Right cardiac atrium (tissue), 5 donors: ENCODE measurements at regions not wholly inside any gene's neighbourhood (a gene's known extent, or its start where the extent isn't known, plus 50 kb on each side); places are given as distances from the start of the nearest gene placed in this dataset.

Experiments
- ATAC-seq, 2 donors: fragments of 200-7000 bp; cut with Tn5 transposase; one replicate each; pipeline versions ENCODE4 v1.8.0 to v1.9.1; 2020; ENCODE audit warnings: moderate library complexity in 2 of 2, mild to moderate bottlenecking in 1 of 2
- DNase-seq, 3 donors: peaks; one replicate each; pipeline ENCODE4 v3.0.0-alpha.2; 2020
- H3K27ac ChIP-seq: one replicate; pipeline ENCODE4 v1.5.1; 2013; ENCODE audit warnings: mild to moderate bottlenecking, low read length, control low read depth, moderate library complexity
- H3K27me3 ChIP-seq: one replicate; pipeline ENCODE4 v1.6.1; 2013; ENCODE audit not compliant: control insufficient read depth, insufficient read depth
- H3K4me1 ChIP-seq: one replicate; pipeline ENCODE4 v1.6.1; 2013; ENCODE audit warnings: low read length; ENCODE audit not compliant: control insufficient read depth, insufficient read depth
- H3K4me3 ChIP-seq: one replicate; pipeline ENCODE4 v1.5.1; 2013; ENCODE audit warnings: low read length, control low read depth
- H3K9me3 ChIP-seq: one replicate; pipeline ENCODE4 v1.6.1; 2013; ENCODE audit warnings: low read length; ENCODE audit not compliant: control insufficient read depth
- WGBS: extraction: QIAGEN DNeasy Blood & Tissue Kit; methylation state at CpG from one replicate; pipeline ENCODE4 v1.1.7; 2013; 5-methylcytosine and 5-hydroxymethylcytosine counted together
- intact Hi-C, 4 donors: fragments of 100-400 bp; cut with DNase I; formaldehyde crosslinking; loops; one replicate each; pipeline versions ENCODE4 v1.11.0 to v1.14.0; 2022 to 2023
- donor health status: healthy with polysubstance abuse.
- donor health status: DM: no; HTN: yes; CAD: no.
- donor health status: DM: no; HTN: no; CAD: no.
- donor health status: DM: no; HTN: yes; CAD: no; lungs with severe emphysema.
- donor health status: DM: yes; HTN: yes; CAD: no.

DNA sequence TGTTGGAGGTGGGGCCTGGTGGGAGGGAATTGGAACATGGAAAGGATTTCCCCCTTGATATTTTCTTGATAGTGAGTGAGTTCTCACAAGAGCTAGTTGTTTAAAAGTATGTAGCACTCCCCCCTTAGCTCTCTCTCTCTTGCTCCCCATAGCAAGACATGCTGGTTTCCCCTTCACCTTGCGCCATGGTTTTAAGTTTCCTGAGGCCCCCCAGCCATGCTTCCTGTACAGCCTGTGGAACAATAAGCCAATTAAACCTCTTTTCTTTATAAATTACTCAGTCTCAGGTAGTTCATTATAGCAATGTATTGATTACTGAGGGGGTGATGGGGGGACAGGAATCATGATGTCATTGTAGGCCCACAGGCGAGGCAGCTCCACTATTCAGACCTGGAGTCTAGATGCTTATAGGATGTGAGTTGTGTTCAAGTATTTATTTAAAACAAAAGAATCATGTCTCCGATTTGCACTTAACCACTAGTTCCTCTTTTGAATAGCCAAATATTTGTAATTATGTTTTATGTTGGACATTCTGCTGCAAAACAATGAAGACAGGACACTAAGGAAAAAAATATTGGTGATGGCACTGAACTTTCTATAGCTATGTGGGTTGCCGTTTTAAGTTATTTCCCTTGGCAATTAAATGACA is 156.6 kb downstream of the TMEM38B start:
- intact Hi-C loops = no loop called here
- Histone ChIP-seq H3K27ac (no peak overlapping the region), H3K9me3 (no peaks in the 10 kb centered on the region), H3K27me3 (no peaks in the 10 kb centered on the region), H3K4me3 (no peak overlapping the region), H3K4me1 (no peaks in the 10 kb centered on the region)
- DNase-seq (no peak), ATAC-seq (no peak)
- 84% methylated on average over 4 of the region's 4 CpGs for WGBS

DNA sequence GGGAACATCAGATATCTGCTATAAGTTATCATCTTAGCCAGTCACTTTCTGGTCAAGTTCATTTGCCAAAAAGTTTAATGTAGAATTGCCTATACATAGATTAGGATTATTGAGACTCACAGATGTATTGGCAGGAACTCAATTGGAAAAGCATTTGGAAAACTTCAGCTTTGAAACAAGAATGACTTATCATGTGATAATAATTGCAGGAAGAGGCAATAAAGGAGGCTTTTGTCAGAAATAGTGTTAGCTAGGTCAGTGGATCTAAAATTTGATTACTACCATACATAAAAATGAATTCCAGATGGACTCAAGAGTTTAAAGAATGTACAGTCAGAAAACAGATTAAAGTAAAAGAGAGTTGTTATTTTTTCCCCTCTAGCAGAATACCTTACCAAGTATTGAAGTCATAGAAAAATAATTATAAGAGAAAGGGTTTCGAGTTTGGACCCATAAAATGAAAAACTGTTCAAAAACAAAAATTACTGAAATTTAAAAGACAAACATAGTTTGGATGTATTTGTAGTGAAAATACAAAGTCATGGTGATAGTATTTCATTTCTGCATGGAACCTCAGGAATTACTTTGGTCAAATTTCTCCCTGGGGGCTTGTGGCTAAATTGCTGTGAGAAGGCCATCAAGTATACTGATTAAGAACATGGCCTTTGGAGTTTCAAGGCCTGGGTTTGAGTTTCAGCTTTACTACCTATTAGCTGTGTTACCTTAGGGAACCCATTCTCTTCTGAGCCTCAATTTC is 159.9 kb downstream of the TMEM38B start:
- 84% methylated on average over 1 of the region's 1 CpG for WGBS
- no peak for ATAC-seq
- DNase-seq = no peak
- no peaks in the 10 kb centered on the region for H3K27me3 ChIP-seq
- H3K4me3 ChIP-seq = no peak overlapping the region
- H3K4me1 ChIP-seq = no peaks in the 10 kb centered on the region
- H3K9me3 ChIP-seq = no peaks in the 10 kb centered on the region
- no peak overlapping the region for H3K27ac ChIP-seq
- intact Hi-C loops = no loop called here

DNA sequence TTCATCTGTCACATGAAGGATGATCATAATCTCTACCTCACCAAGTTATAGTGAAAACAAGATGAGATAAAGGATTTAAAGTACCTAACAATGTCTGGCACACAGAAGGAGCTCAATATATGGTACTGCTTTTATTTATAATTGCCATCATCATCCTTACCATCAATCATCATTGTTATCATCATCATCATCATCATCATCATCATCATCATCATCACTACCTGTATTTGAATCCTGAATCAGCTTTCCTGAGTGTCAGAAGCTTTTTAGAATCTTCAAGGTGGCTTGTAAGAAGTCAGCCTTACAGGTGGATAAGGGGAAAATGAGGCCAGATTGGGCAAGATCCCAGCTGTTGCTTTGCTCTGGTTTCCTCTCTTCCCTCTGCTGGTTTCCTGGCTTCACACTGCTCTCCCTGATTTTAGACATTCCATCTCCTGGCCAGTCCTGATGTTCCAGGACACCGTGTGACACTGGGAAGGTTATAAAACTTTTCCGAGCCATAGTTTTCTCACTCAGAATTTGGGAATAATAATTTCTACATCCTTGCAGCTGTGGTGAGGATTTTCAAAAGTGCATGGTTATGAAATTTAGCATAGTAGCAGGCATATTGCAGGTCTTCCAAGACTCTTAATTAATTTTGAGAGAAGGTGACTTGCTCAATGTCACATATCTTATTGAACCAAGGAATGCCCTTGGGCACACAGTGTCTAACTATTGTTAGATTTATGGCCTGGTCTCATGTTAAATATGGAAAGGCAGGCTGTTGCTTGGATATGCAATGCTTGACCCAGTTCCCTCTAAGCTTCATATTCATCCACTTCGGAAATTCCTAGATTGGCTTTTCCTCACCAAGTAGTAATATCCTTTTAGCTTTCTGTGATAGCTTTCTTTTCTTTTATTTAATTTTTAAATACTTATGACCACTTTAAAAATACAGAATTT is 160.7 kb downstream of the TMEM38B start:
- intact Hi-C loops = no loop called here
- 77% methylated on average over 3 of the region's 3 CpGs for WGBS
- ATAC-seq (no peak), DNase-seq (no peak)
- no peak overlapping the region for H3K27ac ChIP-seq
- H3K4me1 ChIP-seq = no peaks in the 10 kb centered on the region
- no peaks in the 10 kb centered on the region for H3K27me3 ChIP-seq
- H3K9me3 ChIP-seq = no peaks in the 10 kb centered on the region
- no peak overlapping the region for H3K4me3 ChIP-seq

DNA sequence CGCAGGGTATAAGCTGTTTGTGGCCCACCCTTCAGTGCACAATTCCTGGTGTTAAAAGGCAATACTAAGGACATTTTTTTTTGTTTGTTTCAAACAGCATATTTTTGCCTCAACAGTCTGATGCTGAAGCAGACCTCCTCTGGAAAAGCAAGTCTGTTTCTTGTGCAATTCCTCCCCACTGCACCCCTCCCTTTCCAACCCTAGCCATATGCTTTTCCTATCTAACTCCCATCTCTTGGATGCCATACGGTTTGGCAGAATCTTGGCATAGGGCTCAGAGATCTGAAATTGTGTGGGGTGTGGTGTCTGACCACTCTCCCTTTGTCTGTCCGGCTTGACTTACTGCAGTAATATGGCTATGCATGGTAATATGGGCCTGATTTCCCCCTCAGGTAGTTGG is 161.6 kb downstream of the TMEM38B start:
- H3K27ac ChIP-seq = no peak overlapping the region
- intact Hi-C loops = no loop called here
- DNase-seq (no peak), ATAC-seq (no peak)
- H3K4me3 ChIP-seq = no peak overlapping the region
- 81% methylated on average over 3 of the region's 3 CpGs for WGBS
- H3K4me1 ChIP-seq = no peaks in the 10 kb centered on the region
- no peaks in the 10 kb centered on the region for H3K9me3 ChIP-seq
- no peaks in the 10 kb centered on the region for H3K27me3 ChIP-seq

DNA sequence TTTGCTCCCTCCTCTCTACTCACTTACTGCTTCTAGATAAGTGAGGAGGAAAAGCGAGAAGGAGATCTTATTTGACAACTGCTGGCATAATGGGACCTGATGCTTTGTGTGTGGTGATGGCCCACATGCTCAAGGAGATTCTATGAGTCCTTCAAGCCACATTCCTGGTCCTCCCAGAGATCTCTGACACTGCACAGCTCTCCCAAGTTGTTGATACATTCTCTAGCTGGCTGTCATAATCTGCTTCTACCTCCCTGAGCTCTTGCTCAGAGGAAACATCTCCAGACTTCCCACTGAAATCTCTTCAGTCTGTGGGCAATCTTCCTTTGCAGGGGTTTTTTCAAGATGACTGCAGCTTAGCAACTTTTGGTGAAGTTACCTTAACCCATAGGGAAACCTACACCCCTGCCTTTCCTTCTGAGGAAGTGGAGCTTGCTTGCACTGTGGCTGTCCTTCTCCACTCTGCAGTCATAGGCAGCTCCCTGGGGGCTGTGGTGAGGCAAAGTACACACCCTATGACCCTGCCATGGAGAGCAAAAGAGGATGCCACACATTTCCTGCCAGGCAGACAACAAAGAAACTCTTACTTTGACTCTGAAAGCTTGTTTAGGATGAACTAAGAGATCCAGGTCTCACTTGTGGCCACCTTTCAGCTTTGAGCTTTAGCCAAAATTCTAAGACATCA is 163.8 kb downstream of the TMEM38B start:
- WGBS = 73% methylated on average over 1 of the region's 1 CpG
- H3K4me3 ChIP-seq = no peak overlapping the region
- no peak overlapping the region for H3K27ac ChIP-seq
- intact Hi-C loops = no loop called here
- H3K4me1 ChIP-seq = no peaks in the 10 kb centered on the region
- H3K27me3 ChIP-seq = no peaks in the 10 kb centered on the region
- no peak for DNase-seq
- no peak for ATAC-seq
- H3K9me3 ChIP-seq = no peaks in the 10 kb centered on the region

DNA sequence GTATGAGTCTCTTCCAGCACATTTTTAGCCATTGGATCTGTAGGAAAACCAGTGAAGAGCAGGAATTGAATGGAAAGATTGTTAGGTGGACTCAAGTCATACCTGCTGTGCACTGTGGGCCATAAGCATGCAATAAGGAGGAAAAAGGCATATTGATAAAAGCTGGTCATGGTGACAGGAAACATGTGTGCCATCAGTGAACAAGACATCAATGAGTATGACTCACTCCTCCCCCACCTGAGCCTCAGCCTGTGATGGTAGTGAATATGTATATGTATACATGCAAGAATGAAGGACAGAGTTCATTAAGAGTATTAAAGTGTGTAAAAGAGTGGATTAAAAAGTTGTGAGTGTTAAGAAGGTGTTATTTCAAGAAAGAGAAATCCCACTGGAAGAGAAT is 164.5 kb downstream of the TMEM38B start:
- no peak overlapping the region for H3K27ac ChIP-seq
- ATAC-seq = no peak
- intact Hi-C loops = no loop called here
- H3K9me3 ChIP-seq = no peaks in the 10 kb centered on the region
- H3K4me3 ChIP-seq = no peak overlapping the region
- H3K27me3 ChIP-seq = no peaks in the 10 kb centered on the region
- no peak for DNase-seq
- H3K4me1 ChIP-seq = no peaks in the 10 kb centered on the region

DNA sequence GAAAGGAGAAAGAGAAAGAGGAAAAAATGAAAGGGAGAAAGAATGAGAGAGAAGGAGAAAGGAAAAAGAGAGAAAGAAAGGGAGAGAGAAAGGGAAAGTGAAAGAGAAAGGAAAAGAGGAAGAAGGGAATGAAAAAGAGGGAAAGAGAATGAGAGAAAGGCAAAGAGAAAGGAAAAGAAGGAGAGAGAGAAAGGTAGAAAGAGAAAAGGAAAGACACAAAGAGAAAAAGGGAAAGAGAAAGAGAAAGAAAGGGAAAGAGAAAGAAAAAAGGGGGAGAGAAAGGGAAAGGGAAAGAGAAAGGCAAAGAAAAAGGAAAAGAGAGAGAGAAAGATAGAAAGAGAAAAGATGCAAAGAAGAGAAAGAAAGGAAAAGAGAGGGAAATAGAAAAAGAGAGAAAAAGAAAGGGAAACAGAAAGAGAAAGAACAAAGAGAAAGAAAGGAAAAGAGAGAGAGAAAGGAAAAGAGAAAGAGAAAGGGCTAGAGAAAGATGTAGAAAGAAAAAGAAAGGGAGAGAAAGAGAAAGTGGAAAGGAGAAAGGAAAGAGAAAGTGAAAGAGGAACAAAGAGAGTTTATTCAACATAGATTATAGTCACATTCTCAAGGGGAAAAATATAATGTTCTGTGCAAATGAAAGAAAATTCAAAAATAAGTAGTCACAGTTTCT is 165.2 kb downstream of the TMEM38B start:
- Histone ChIP-seq H3K9me3 (no peaks in the 10 kb centered on the region), H3K27ac (no peak overlapping the region), H3K4me1 (no peaks in the 10 kb centered on the region), H3K4me3 (no peak overlapping the region), H3K27me3 (no peaks in the 10 kb centered on the region)
- ATAC-seq = no peak
- intact Hi-C loops = no loop called here
- DNase-seq = no peak

DNA sequence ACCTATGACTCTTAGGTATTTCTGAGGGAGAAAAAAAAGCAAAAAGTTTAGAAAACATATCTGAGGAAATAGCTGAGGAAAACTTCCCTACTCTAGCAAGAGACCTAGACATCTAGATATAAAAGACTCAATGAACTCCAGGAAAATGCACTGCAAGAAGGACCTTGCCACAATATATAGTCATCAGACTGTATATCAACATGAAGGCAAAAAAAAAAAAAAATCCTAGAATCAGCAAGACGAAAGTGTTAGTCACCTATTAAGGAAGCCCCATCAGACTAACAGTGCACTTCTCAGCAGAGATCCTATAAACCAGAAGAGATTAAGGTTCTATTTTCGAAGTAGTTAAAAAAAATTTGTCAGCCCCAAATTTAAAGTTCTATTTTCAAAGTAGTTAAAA is 166.2 kb downstream of the TMEM38B start:
- ATAC-seq (no peak), DNase-seq (no peak)
- Histone ChIP-seq H3K9me3 (no peaks in the 10 kb centered on the region), H3K27ac (no peak overlapping the region), H3K4me3 (no peak overlapping the region), H3K4me1 (no peaks in the 10 kb centered on the region), H3K27me3 (no peaks in the 10 kb centered on the region)
- intact Hi-C loops = no loop called here
- WGBS = 87% methylated on average over 2 of the region's 2 CpGs

DNA sequence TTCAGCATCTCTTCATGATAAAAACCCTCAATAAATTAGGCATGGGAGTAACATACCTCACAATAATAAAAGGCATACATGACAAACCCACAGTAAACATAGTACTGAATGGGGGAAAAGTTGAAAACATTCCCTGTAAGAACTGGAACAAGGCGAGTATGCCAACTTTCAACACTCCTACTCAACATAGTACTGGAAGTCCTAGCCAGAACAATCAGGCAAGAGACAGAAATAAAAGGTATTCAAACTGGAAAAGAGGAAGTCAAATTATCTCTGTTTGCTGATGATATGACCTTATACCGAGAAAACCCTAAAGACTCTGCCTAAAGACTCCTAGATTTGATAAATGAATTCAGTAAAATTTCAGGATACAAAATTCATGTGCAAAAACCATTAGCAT is 167.6 kb downstream of the TMEM38B start:
- Histone ChIP-seq H3K9me3 (no peaks in the 10 kb centered on the region), H3K27me3 (no peaks in the 10 kb centered on the region), H3K27ac (no peak overlapping the region), H3K4me3 (no peak overlapping the region), H3K4me1 (no peaks in the 10 kb centered on the region)
- ATAC-seq = no peak
- no peak for DNase-seq
- intact Hi-C loops = no loop called here
- 24% methylated on average over 2 of the region's 2 CpGs for WGBS

DNA sequence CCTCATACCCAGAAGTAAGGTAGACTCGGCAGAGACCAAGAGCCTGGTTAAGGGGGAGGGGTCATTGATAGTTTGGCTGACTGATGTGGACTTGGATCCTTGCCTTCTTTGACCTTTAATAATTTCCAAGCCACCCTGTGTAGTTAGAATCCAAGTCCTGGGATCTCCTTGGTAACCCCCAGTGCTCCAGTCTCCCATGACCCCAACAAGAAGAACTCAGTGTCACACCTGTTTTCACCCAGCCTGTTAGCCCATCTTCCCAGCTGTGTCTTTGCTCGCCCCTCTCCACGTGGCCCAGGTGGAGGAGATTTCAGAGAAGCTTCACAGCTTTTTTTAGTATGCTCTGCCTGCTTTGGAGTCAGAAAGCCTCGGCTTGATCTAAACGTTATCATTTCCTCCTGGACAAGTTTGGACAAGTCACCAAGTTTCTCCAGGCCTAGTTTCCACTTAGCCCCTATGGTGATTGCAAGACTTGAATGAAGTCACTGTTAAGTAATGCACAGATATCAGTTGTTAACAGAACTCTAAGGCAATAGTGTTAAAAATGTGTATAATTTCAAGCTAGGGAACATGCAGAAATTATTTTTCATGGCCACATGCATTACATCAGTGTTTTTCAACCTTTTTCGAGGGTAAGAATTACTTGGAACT is 170.0 kb downstream of the TMEM38B start:
- Histone ChIP-seq H3K4me1 (no peaks in the 10 kb centered on the region), H3K27me3 (no peaks in the 10 kb centered on the region), H3K4me3 (no peak overlapping the region), H3K27ac (no peak overlapping the region), H3K9me3 (no peaks in the 10 kb centered on the region)
- intact Hi-C loops = no loop called here
- no peak for ATAC-seq
- WGBS = 53% methylated on average over 6 of the region's 6 CpGs
- no peak for DNase-seq
